ENCODE measurements at regions not wholly inside any gene's neighbourhood (a gene's known extent, or its start where the extent isn't known, plus 50 kb on each side); places are given as distances from the start of the nearest gene placed in this dataset.
"Not testable (repeated sequence)": the region's sequence is repeated elsewhere in the genome, so short reads cannot be mapped to it uniquely, and the experiment has no call there.

- no peak for DNase-seq
These were observed 158.4 kb upstream of the TMEM72 start for GRCh38 chr10:44752451-44753441.

DNA sequence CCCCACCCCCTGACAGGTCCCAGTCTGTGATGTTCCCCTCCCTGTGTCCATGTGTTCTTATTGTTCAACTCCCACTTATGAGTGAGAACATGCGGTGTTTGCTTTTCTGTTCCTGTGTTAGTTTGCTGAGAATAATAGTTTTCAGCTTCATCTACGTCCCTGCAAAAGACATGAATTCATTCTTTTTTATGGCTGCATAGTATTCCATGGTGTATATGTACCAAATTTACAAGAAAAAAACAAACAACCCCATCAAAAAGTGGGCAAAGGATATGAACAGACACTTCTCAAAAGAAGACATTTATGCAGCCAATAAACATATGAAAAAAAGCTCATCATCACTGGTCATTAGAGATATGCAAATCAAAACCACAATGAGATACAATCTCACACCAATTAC, 156.8 kb upstream of the TMEM72 start:
- DNase-seq: not testable (repeated sequence)

DNA sequence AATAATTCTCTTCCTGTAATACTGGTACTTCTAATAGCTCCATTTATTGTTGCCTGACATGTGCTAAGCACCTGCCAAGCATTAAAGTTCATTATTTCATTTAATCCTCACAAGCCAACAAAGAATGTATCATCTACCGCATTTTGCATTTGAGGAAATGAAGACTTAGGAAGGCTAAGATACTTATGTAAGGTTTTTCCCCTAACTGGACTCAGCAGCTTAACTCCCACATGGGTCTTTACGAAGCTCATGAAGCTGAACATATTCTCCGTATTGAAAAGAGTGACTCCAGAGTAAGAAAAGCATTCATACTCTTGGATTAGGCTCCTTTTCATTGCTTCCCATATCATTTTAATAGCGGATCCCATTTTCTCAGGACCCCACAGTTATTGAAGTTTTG, 155.7 kb upstream of the TMEM72 start:
- no peak for DNase-seq

DNA sequence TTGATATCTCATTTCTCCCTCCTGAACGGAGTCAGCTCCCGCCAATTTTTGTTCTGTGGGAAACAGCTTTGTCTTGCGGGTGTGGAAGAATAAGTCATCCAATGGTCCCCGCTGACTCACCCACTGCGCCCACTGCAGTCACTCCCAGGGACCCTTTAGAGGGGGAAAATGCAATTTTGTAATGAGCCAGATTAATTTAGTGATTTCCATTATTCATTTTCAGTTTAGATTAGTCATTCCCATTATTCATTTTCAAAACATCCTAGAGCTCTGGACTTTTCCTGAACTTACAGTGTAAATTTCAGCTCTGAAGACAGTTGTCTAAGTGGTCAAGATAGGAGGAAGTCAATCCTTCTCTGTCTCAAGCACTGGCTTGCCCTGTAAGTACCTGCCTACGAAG, 154.9 kb upstream of the TMEM72 start:
- no peak for DNase-seq

GRCh38 chr10:44757551-44758205, 153.5 kb upstream of the TMEM72 start:
- no peak for DNase-seq

GRCh38 chr10:44759122-44759521, 152.0 kb upstream of the TMEM72 start:
- DNase-seq: no peak

DNA sequence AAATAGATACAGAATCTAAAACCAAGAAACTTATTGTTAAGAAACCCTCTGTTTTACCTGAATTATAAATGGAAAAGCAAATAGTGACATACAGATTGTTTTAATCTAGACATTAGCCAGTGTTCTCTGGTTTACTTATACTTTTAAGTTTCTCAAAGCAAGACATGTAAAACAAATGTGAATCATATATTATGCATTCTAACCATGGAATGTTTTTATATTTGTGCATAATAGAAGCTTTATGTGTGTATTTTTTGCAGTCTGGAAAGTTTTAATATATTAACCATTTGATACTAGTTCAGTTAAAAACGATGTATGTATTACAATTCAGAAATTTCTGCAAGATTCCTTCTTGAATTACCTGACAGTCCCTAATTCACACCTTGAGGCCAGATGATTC, 150.6 kb upstream of the TMEM72 start:
- no peak for DNase-seq

GRCh38 chr10:44761076-44761475, 150.1 kb upstream of the TMEM72 start:
- DNase-seq: no peak

- DNase-seq: no peak
These were observed 147.8 kb upstream of the TMEM72 start for GRCh38 chr10:44763331-44763730.

GRCh38 chr10:44765299-44765698, 145.8 kb upstream of the TMEM72 start:
- no peak for DNase-seq

DNA sequence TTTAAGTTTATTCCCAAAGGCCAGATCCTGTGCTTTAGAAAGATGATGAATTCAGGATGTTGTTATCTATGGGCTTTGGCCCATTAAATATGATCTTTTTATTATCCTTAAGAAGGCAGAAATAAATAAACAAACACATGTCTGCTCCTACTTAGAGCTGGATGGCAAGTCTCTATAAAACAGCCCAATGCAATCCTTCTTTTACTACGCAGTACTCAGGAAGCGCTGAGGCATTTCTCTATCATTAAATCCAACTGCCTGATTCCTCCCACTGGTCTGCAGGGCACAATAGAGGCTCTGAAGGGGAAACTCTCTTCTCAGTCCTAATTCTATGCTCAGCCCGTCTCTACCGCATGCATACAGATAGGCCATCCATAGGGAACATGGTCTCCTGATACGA, 144.5 kb upstream of the TMEM72 start:
- no peak for DNase-seq

DNA sequence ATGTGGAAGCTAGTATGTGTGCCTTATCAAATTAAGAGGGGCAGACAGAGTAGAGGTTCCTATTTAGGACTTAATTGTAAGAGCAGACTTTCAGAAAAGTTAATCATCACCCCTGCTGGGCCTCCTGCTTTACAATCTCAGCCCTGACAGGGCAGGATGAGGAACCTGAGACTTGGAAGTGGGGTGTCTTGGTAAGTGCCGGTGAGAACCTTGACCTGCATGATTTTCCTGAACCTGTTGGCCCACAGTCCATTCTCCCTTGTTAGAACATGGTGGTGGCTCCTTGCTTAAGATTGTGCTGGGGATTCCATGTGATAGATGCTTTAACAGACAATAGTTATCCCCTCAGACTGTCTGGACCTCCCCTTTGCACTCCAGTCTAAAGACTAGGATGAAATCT, 141.7 kb upstream of the TMEM72 start:
- DNase-seq: no peak

DNA sequence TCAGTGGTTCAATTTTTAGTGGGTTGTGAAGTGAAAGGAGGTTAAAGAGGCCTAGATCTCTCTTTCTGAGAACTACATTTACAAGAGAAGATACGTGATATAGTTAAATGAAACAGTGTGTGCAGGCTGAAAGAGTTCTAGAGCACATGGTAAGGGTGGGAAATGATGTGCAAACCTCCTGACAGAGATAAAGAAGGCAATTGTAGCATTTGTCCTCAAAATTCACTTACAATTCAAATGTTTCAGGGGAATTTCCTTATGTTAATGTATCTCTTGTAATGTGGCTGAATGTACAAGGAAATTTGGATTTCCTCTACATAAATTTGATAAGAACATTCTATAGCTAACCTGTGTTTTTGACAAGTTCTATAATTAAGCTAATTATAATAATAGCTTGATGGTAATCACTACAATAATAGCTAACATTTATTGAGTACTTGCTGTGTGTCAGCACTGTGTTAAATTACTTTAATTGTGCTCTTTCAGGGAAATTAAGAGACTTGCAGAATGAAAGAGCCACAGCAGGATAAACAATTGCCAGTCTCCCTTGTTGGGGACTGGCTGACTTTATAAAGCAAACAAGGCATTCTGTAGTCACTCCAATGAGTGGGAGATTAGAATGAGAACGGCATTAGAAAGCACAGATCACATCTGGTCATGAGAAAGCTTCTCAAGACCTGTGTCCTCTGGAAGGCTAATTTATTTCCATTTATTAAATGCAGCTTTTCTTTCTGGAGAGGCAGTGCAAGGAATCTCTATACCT, 139.7 kb upstream of the TMEM72 start:
- no peak for DNase-seq

- DNase-seq: no peak
These were observed 137.6 kb upstream of the TMEM72 start for GRCh38 chr10:44773565-44773964.

GRCh38 chr10:44774676-44775401, 136.3 kb upstream of the TMEM72 start:
- DNase-seq: no peak

DNA sequence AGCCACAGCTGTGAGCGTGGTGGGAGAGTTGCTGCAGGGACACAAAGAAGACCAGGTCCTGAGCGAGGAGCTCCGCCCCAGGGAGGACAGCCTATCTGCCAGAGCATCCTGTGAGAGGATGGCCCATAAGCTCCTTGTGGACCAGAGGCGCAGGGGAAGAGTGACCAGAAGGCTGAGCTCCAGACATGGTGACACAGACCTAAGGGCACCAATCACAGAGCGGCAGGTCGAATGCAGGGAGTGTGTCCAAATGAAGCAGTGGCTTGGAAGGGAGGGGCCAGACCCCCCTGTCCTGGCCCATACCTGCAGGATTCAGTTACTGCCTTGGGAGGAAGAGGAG, 135.8 kb upstream of the TMEM72 start:
- no peak for DNase-seq

GRCh38 chr10:44776181-44776580, 135.0 kb upstream of the TMEM72 start:
- no peak for DNase-seq

GRCh38 chr10:44779511-44779910, 131.6 kb upstream of the TMEM72 start:
- DNase-seq: no peak

- no peak for DNase-seq
These were observed 130.7 kb upstream of the TMEM72 start for GRCh38 chr10:44780426-44780825.

DNA sequence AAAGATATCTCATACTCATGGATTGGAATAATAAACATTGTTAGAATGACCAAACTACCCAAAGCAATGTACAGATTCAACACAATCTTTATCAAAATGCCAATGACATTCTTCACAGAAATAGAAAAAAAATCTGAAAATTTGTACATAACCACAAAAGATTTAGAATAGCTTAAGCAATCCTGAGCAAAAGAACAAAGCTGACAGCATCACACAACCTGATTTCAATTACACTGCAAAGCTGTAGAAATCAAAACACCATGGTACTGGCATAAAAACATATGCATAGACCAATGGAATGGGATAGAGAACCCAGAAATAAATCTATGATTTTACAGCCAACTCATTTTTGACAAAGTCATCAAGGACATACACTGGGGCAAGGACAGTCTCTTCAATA, 130.0 kb upstream of the TMEM72 start:
- DNase-seq: no peak

DNA sequence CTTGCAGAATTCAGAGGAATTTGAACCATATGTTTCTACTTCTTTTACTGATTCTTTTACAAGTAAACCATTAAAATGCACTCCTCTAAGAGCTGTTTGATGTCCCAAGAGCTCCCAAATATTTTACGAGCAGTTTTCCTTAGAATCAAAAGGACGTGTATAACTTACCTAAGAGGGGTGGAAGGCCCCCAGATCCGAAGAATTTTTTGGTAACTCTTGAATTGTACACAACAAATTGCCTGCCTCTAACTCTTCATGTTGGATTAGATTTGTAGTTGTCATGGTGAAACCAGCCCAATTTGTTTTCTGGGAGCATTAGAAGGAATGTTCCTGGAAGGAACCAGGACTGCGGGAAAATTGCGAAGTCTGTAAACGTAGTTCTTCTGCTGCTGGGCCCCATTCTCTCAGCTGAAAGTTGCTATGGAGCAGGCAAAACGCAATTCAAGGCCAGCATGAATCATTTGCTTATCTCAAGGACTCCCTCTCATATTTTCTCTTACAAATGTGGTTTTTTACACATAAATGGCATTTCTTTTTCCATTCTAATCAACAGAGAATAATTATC, 124.8 kb upstream of the TMEM72 start:
- no peak for DNase-seq

- DNase-seq: no peak
These were observed 123.6 kb upstream of the TMEM72 start for GRCh38 chr10:44787480-44788075.

All from 8988T (cell line).